ENCODE measurements at regions not wholly inside any gene's neighbourhood (a gene's known extent, or its start where the extent isn't known, plus 50 kb on each side); places are given as distances from the start of the nearest gene placed in this dataset.

- Histone ChIP-seq H3K4me3 (no peak overlapping the region), H3K4me1 (peaks cover 29% of the 10 kb centered on the region), H3F3A (ENCODE audit: low read depth) (peaks cover 16% of the 10 kb centered on the region), H3K27me3 (no peaks in the 10 kb centered on the region), H3K9me3 (ENCODE audit: low read depth) (no peaks in the 10 kb centered on the region), H2AFZ (replicated peaks) (no peak overlapping the region), H3K9ac (no peak overlapping the region), H3K36me3 (no peaks in the 10 kb centered on the region), H3K27ac (no peak overlapping the region), H3K79me2 (ENCODE audit: low read depth) (no peaks in the 10 kb centered on the region), H4K20me1 (ENCODE audit: low read depth) (no peaks in the 10 kb centered on the region), H3K4me2 (no peak overlapping the region)
- Mint-ChIP-seq H3K9me3 (peaks cover 6% of the 10 kb centered on the region), H3K27me3 (ENCODE audit: insufficient read depth, low read depth) (peaks cover 3% of the 10 kb centered on the region), H3K27ac (no peak overlapping the region), H3K4me3 (no peak overlapping the region), H3K36me3 (no peaks in the 10 kb centered on the region), H3K4me1 (peaks cover 21% of the 10 kb centered on the region)
- TF ChIP-seq EZH2 (IDR thresholded peaks at IDR 0.05): no peak
- no peak for TF ChIP-seq EZH2phosphoT487 (IDR thresholded peaks at IDR 0.05)
- no peak for TF ChIP-seq CTCF (IDR thresholded peaks at IDR 0.05)
- DNase-seq (ENCODE audit: low spot score): no peak
Observed at GRCh38 chr2:7571701-7572100, 654.5 kb downstream of the RNF144A start.

GRCh38 chr2:7572450-7572849, 655.2 kb downstream of the RNF144A start:
- peaks cover 21% of the 10 kb centered on the region for H3K4me1 Mint-ChIP-seq
- no peaks in the 10 kb centered on the region for H3K36me3 Mint-ChIP-seq
- peak overlapping the region; percentile 94 for H3K27ac ChIP-seq
- TF ChIP-seq EZH2 (IDR thresholded peaks at IDR 0.05) (no peak), CTCF (IDR thresholded peaks at IDR 0.05) (no peak), EZH2phosphoT487 (IDR thresholded peaks at IDR 0.05) (no peak)
- H3K4me1 ChIP-seq: peaks cover 29% of the 10 kb centered on the region
- peaks cover 6% of the 10 kb centered on the region for H3K9me3 Mint-ChIP-seq
- no peaks in the 10 kb centered on the region for H3K27me3 ChIP-seq
- peak; percentile 33 for DNase-seq (ENCODE audit: low spot score)
- H3K27me3 Mint-ChIP-seq (ENCODE audit: insufficient read depth, low read depth): peaks cover 3% of the 10 kb centered on the region
- no peak overlapping the region for H3K4me3 Mint-ChIP-seq
- H3K4me2 ChIP-seq: peak overlapping the region; percentile 59
- H3K4me3 ChIP-seq: peak overlapping the region; percentile 4
- H3K9me3 ChIP-seq (ENCODE audit: low read depth): peaks cover 2% of the 10 kb centered on the region
- peaks cover 16% of the 10 kb centered on the region for H3F3A ChIP-seq (ENCODE audit: low read depth)
- no peak overlapping the region for H3K9ac ChIP-seq
- H3K27ac Mint-ChIP-seq: no peak overlapping the region
- H3K79me2 ChIP-seq (ENCODE audit: low read depth): no peaks in the 10 kb centered on the region
- H3K36me3 ChIP-seq: no peaks in the 10 kb centered on the region
- H2AFZ ChIP-seq (replicated peaks): no peak overlapping the region
- no peaks in the 10 kb centered on the region for H4K20me1 ChIP-seq (ENCODE audit: low read depth)

- Histone ChIP-seq H3K9ac (no peak overlapping the region), H3K9me3 (ENCODE audit: low read depth) (peaks cover 9% of the 10 kb centered on the region), H3K4me3 (no peak overlapping the region), H3K27me3 (no peaks in the 10 kb centered on the region), H3K4me1 (peaks cover 29% of the 10 kb centered on the region), H2AFZ (replicated peaks) (peak overlapping the region; percentile 93), H3K4me2 (peak overlapping the region; percentile 59), H4K20me1 (ENCODE audit: low read depth) (no peaks in the 10 kb centered on the region), H3K27ac (peak overlapping the region; percentile 94), H3F3A (ENCODE audit: low read depth) (peaks cover 16% of the 10 kb centered on the region), H3K36me3 (no peaks in the 10 kb centered on the region), H3K79me2 (ENCODE audit: low read depth) (no peaks in the 10 kb centered on the region)
- Mint-ChIP-seq H3K9me3 (peaks cover 14% of the 10 kb centered on the region), H3K36me3 (no peaks in the 10 kb centered on the region), H3K27me3 (ENCODE audit: insufficient read depth, low read depth) (peaks cover 3% of the 10 kb centered on the region), H3K4me1 (peaks cover 21% of the 10 kb centered on the region), H3K4me3 (no peak overlapping the region), H3K27ac (peak overlapping the region; percentile 27)
- TF ChIP-seq EZH2phosphoT487 (IDR thresholded peaks at IDR 0.05) (no peak), EZH2 (IDR thresholded peaks at IDR 0.05) (no peak), CTCF (IDR thresholded peaks at IDR 0.05) (no peak)
- peak; percentile 33 for DNase-seq (ENCODE audit: low spot score)
Observed at GRCh38 chr2:7573166-7573825, 656.1 kb downstream of the RNF144A start.
